NCI-H2171 (cell line): ENCODE measurements at regions not wholly inside any gene's neighbourhood (a gene's known extent, or its start where the extent isn't known, plus 50 kb on each side); places are given as distances from the start of the nearest gene placed in this dataset.
"Not testable (repeated sequence)": the region's sequence is repeated elsewhere in the genome, so short reads cannot be mapped to it uniquely, and the experiment has no call there.

Experiments used
- DNase-seq: peaks from one replicate; lab custom pipeline; 2025; lab: John Stamatoyannopoulos, UW

DNA sequence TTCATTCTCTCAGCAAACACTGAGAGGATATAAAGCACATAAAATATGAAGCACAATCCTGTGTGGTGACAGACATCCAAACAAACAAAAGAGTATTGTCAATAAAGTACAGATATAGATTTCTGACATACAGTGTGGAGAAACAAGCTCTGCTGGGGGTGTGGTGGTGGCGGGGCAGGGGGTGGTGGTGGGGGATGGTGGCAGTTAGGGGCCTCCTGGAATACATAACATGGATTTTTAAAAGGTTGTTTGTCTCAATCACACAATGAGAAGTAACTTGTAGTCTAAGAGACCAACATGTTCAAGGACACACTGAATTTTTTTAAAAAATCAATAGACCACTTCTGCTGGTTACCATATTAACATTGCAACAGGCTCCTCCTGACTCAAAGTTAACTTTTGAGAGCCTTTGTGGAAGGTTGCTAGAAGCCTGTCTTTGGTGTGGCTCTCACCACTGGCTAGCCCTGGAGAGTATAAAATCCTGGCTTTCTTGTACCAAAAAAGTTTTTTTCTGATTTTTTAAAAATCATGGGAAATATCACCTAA is 1197.4 kb downstream of the SUCLG1 start:
- DNase-seq, result no peak

DNA sequence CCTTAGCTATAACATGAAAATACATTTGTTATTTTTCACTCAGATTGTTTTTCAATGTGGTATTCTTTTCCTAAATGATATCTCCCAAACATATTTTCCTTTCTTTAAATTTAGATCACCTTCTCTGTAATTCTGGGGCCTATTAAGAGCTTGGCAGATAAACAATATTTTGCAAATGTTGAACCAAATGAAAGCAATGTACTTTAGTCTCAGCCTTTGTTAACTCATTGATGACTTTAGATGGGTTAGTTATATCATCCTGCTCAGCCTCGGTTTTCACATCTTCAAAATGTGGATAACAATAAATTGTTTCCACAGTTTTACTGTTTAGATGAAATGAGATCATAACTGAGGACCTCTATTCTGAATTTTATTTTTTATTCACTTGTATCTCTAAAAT is 1205.2 kb downstream of the SUCLG1 start:
- no peak for DNase-seq

DNA sequence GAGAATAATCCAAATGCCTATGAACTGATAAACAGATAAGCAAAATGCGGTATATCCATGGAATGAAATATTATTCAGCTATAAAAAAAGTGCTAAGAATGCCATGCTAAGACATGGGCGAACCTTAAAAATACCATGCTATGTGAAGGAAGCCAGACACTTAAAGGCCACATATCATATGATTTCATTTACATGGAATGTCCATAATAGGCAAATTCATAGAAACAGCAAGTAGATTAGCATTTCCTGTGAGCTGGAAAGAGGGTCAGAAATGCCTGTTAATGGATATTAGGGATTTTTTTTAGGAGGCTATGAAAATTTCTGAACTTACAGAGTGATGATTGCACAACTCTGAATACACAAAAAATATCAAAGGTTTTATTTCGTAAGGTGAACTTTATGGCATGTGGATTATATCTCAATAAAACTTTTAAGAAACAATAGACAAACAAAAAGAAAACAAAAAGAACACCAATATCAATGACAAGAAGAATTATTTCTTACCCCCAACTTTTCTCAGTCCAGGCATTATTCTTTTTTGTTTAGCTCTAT is 1207.7 kb downstream of the SUCLG1 start:
- DNase-seq, result no peak

- DNase-seq, result not testable (repeated sequence)
Measured at GRCh38 chr2:83245806-83246537, 1213.1 kb downstream of the SUCLG1 start.

DNA sequence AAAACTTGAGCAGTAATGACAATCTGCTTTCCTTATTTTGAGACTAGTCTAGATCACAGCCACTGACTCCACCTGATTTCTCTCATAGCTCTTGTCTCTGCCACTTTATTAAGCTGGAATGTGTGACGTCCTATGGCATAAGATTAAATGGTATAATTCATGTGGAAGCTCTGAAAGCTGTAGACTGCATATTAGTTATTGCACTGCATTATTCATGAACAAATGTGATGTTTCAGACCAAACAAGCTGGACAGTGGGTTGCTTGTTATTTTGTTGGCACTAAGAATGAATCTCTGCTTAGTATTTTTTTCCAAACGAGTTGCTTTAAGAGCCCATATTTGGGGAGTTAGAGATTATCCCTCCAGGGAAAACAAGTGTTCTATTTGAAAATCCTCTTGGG is 1218.5 kb downstream of the SUCLG1 start:
- no peak for DNase-seq

DNA sequence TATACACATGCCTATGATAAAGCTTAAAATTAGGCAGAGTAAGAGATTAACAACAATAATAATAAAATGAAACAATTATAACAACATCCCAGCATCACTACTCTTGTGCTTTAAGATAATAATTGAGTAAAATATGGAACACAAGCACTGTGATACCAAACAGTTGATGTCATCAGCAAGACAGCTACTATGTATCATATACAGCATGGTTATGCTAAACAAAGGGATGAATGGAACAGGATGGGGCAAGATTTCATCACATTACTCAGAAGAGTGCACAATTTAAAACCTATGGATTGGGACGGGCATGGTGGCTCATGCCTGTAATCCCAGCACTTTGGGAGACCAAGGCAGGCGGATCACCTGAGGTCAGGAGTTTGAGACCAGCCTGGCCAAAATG is 1221.0 kb downstream of the SUCLG1 start:
- DNase-seq, result no peak

DNA sequence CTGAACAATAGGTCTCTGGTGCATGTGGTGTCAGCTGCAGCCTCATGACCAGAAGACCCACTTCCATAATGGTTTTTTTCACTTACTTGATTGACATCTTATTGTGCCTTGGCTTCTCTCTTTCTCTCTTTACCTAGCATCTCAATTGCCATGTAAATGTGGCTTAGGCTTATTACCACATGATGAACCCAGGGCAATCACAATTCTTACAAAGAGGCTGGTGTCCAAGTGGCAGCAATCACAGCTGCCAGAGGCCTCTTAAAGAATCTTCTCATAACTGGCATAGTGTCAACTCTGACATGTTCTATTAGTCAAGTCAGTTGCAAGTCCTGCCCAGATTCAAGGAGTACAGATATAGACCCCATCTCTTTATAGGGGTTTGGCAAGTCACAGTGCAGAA is 1224.8 kb downstream of the SUCLG1 start:
- DNase-seq, result no peak

- no peak for DNase-seq
Measured at GRCh38 chr2:83233781-83234180, 1225.3 kb downstream of the SUCLG1 start.

DNA sequence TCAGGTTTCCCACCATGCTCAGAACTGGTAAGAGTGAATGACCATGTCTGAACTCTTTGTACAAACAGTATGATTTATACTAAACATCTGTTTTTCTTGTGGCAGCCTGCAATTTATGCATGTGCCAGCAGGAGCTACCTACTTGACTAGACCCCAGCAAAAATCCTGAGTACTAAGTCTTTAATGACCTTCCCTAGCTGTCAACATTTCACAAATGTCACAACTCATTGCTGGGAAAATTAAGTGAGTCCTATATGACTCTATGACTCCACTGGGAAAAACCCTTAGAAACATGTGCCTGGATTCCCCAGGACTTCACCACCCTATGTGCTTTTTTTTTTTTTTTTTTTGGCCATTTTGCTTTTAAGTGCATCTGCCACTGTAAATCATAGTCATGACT is 1225.8 kb downstream of the SUCLG1 start:
- no peak for DNase-seq

GRCh38 chr2:83229443-83229842 is 1229.6 kb downstream of the SUCLG1 start:
- DNase-seq, result no peak

DNA sequence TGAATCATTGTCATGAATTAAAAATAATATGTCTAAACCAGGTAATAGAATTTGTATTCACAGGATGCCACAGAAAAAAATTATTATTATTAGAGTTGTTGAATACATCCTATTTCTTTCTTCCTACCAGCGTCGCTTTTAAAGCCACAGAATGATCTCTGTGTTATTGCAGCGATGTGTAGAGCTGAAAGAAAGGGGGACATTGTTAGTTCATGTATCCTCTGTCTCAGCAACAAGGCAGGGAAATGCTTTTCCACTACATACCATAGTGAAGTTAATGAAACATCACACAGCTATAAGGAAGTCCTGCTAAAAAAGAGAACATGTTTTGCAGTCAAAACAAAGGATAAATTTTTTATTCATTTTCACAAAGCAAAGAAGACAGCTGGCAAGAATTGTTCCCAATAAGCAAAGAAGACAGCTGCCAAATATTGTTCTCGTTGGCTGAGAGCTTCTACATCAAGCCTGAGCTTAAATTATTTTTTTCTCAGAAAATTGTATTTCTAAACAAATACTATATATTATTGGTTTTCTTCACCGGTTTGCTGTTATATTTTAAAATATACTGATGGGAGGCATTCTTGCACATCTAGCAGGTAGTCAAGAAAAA is 1234.4 kb downstream of the SUCLG1 start:
- no peak for DNase-seq

GRCh38 chr2:83221258-83221657 is 1237.8 kb downstream of the SUCLG1 start:
- no peak for DNase-seq

DNA sequence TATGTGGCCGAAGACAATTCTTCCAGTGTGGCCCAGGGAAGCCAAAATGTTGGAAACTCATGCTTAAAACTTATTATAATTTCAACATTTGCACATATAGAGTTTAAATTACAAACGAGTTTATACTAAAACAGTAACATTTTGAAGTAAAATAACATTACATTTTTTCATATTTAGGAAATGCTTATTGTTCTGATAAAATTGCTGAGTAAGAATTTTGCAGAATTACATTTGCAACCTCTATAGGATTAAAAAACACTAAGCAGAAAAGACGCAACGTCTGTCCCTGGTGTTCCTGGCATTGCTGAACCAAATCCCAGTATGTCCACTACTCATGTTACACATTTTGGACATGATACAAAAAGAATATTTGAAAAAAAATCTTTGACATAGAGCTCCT is 1241.2 kb downstream of the SUCLG1 start:
- no peak for DNase-seq

DNA sequence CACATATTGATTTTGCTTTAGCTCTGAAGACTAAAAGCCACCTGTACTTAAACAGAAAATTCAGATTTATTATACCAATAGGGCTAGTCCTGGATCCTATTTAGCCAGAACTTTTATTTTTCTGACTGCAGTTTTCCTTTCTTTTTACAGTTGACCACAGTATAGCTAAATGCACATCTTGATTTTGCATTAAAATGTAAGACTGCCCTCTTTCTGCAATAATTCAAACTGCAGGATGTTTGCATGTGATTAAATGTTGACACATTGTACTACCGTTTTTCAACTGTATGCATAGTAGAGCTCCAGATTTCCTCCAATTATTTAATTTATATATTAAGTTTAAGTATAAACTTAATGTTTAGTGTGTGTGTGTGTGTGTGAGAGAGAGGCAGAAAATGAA is 1262.9 kb downstream of the SUCLG1 start:
- DNase-seq, result no peak

- no peak for DNase-seq
Measured at GRCh38 chr2:83191316-83191715, 1267.8 kb downstream of the SUCLG1 start.

DNA sequence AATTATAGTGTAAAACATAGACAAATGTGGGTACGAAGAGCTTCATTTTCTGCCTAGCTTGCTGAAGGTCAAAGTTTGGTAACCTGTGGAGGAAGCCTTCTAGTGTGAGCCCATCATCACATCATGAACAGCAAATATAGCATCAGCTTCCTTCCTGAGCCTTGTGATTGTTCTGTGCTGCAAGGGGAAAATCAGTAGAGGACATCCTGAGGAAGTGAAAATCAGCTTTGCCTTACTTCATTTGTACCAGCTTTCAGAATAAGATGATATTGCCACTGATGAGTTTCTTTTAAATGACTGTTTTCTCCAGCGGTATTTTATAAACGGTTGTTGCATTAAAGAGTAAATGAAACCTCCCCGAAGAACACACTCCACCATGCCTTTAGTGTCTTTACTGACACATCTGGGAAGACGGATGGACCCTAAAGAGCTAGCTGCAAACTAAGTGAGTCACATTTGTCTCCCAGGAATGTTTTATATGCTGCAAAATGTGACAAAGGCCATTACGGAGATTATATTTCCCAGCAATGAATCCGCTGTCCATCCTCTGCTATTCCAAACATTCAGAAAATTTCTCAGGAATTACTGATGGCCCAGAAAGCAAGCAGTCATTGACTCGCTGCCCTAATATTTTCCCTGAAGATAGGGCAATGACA is 1272.8 kb downstream of the SUCLG1 start:
- no peak for DNase-seq

GRCh38 chr2:83180862-83181530 is 1278.1 kb downstream of the SUCLG1 start:
- DNase-seq, result not testable (repeated sequence)

- DNase-seq, result no peak
Measured at GRCh38 chr2:83176539-83176938, 1282.5 kb downstream of the SUCLG1 start.

DNA sequence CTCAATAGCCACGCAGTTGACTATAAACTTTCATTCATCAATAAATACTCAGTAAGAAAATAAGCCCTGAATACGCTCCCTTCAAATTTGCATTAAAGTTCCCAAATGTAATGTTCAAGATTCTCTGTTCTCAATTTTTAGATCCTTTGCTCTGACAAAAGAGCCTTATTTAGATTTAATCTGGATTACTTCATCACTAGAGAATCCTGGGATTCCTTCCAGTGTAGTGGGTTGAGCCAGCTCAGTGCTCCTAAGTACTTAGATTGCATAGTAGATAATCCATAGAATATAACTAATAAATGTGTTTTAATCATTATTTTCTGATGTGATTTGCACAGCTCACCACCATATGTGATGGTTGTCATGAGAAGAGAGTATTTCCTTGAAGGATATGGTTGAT is 1286.2 kb downstream of the SUCLG1 start:
- no peak for DNase-seq

GRCh38 chr2:83168377-83168776 is 1290.7 kb downstream of the SUCLG1 start:
- DNase-seq, result no peak

DNA sequence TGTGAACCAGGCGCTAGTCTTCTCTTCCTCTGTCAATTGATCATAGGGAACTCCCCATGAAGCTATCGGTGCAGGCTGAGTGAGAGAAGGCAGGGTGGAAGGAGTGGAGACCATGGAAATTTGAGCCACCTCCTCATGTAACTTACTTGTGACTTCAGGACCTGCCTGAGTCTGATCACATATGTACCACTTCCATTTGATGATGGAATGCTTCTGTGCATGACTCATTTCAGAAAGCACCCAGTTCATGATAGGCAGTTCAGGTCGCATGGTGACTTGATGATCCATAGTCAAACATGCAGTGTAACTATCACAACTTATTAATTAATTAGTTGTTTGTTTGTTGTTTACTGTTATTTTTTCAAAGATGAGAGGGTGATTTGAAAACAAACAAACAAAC is 1296.7 kb downstream of the SUCLG1 start:
- DNase-seq, result no peak

- no peak for DNase-seq
Measured at GRCh38 chr2:83160571-83160970, 1298.5 kb downstream of the SUCLG1 start.
